Liver (tissue), 3 donors: ENCODE measurements at regions not wholly inside any gene's neighbourhood (a gene's known extent, or its start where the extent isn't known, plus 50 kb on each side); places are given as distances from the start of the nearest gene placed in this dataset.

Experiments
- ATF3 ChIP-seq: IDR thresholded peaks from 2 replicates; pipeline ENCODE4 v1.6.1; 2016; ENCODE audit warnings: antibody characterized with exemption
- CTCF ChIP-seq: fragments of 150-350 bp; IDR thresholded peaks from 2 replicates; pipeline ENCODE4 v1.5.1; 2017; ENCODE audit warnings: improper control_type of control experiment, low read depth, low read length; ENCODE audit not compliant: missing input control
- FOXA1 ChIP-seq: IDR thresholded peaks from 2 replicates; pipeline ENCODE4 v1.6.1; 2016; ENCODE audit warnings: antibody characterized with exemption
- JUND ChIP-seq, 2 donors: IDR thresholded peaks; 2 replicates each; pipeline ENCODE4 v1.6.1; 2016; ENCODE audit warnings: antibody characterized with exemption in 2 of 2
- REST ChIP-seq: IDR thresholded peaks from 2 replicates; pipeline ENCODE4 v1.6.1; 2016; ENCODE audit warnings: antibody characterized with exemption, mild to moderate bottlenecking
- SP1 ChIP-seq: IDR thresholded peaks from 2 replicates; pipeline ENCODE4 v1.6.1; 2018; ENCODE audit warnings: antibody characterized with exemption, mild to moderate bottlenecking
- donor health status: healthy.
- donor health status: healthy.

GRCh38 chr2:65749545-65749944, 317.1 kb upstream of the SPRED2 start:
- TF ChIP-seq CTCF, result no peak
- no peak for TF ChIP-seq SP1
- no peak for TF ChIP-seq FOXA1
- no peak for TF ChIP-seq JUND (IDR thresholded peaks at IDR 0.05)
- no peak for TF ChIP-seq REST
- TF ChIP-seq ATF3, result no peak
